MM.1S (cell line): ENCODE measurements at regions not wholly inside any gene's neighbourhood (a gene's known extent, or its start where the extent isn't known, plus 50 kb on each side); places are given as distances from the start of the nearest gene placed in this dataset.

Experiments used
- CTCF ChIP-seq: fragments of 300-600 bp; sonication (generic); IDR thresholded peaks from 2 replicates; pipeline ENCODE4 v1.5.1; 2016; ENCODE audit warnings: antibody characterized with exemption, low read length, mixed read lengths
- EZH2 ChIP-seq: fragments of 300-600 bp; sonication (generic); optimal IDR thresholded peaks from 2 replicates; pipeline ENCODE3; 2017; ENCODE audit warnings: low read depth, mild to moderate bottlenecking, antibody characterized with exemption, low read length, mixed read lengths

DNA sequence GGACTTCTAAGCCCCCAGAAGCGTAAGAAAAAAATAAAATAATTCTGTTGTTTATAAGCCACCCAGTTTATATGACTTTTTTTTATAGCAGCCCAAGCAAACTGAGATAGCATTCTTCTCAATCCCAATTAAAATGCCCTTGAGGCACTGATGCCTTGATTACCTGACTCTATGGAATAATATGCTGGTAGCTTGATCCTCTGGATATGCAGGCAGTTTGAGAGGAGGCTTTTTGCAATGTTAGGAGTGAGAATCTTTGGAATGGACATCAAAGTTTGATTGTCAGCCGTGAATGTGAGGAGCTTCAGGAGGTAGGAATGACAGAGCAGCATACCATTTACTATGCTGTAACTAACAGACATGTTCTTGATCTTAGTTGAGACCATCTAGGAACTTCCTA, 275.6 kb downstream of the AASDHPPT start:
- TF ChIP-seq CTCF = no peak
- no peak for TF ChIP-seq EZH2
